Endothelial cell of umbilical vein (primary cell): ENCODE measurements at regions not wholly inside any gene's neighbourhood (a gene's known extent, or its start where the extent isn't known, plus 50 kb on each side); places are given as distances from the start of the nearest gene placed in this dataset.

Experiments used
- BruUV-seq: library from RNA; stranded (reverse); fragments of 400-500 nt; replicated peaks from 2 replicates; lab custom pipeline; 2021; lab: Mats Ljungman, UMichigan
- CTCF ChIA-PET: fragments of 300-600, 350-600 bp; sonication (Branson Sonifier 250); formaldehyde crosslinking; loops from one replicate; lab custom pipeline; 2021; ENCODE audit warnings: antibody characterized with exemption, inconsistent platforms; lab: Charles Lee
- POLR2A ChIA-PET: fragments of 300-600, 350-600 bp; sonication (Branson Sonifier 250); formaldehyde crosslinking; loops from one replicate; lab custom pipeline; 2021; ENCODE audit warnings: antibody characterized with exemption, inconsistent platforms; lab: Charles Lee
- DNase-seq: peaks from one replicate; pipeline ENCODE4 v3.0.0-alpha.2; 2011; ENCODE audit warnings: low read depth, low spot score
- FAIRE-seq: peaks from 2 replicates; lab custom pipeline; 2011; peaks lifted over from hg19 to GRCh38; lab: Jason Lieb, UNC
- H2AFZ ChIP-seq: 2 replicates; pipeline ENCODE4 v1.6.0; 2012; ENCODE audit warnings: low read depth, low read length, control low read depth, inconsistent platforms
- H3K27ac ChIP-seq: 2 replicates; pipeline ENCODE4 v1.5.1; 2011; ENCODE audit warnings: low read depth, mild to moderate bottlenecking, control low read depth, low read length, moderate library complexity; ENCODE audit not compliant: insufficient read depth
- H3K27me3 ChIP-seq, 2 experiments: 2 replicates each; pipeline versions ENCODE4 v1.6.0 to v1.6.1; 2011; ENCODE audit warnings: low read length in 2 of 2, mixed read lengths in 1 of 2; ENCODE audit not compliant: control insufficient read depth in 2 of 2, insufficient read depth in 2 of 2
- H3K36me3 ChIP-seq, 2 experiments: 2 replicates in 1 of 2; 3 replicates in 1 of 2; pipeline ENCODE4 v1.5.1; 2011; ENCODE audit warnings: low read length in 2 of 2, mild to moderate bottlenecking in 1 of 2, moderate library complexity in 1 of 2; ENCODE audit not compliant: control insufficient read depth in 2 of 2, insufficient read depth in 2 of 2; ENCODE audit errors: extremely low read depth in 1 of 2
- H3K4me1 ChIP-seq: 3 replicates; pipeline ENCODE4 v1.5.1; 2011; ENCODE audit warnings: mild to moderate bottlenecking, low read length; ENCODE audit not compliant: control insufficient read depth, insufficient read depth; ENCODE audit errors: extremely low read depth
- H3K4me2 ChIP-seq: 2 replicates; pipeline ENCODE4 v1.6.1; 2011; ENCODE audit warnings: low read length, control low read depth, mixed read lengths; ENCODE audit not compliant: insufficient read depth
- H3K4me3 ChIP-seq, 3 experiments: fragments of 200-600 bp in 1 of 3; sonication (generic), shearing (Covaris generic) in 1 of 3; replicated peaks in 1 of 3; 2 replicates each; pipeline ENCODE4 v1.5.1; 2011 to 2016; ENCODE audit warnings: control low read depth in 3 of 3, low read length in 3 of 3, mild to moderate bottlenecking in 2 of 3, inconsistent platforms in 1 of 3, low read depth in 1 of 3, moderate library complexity in 1 of 3; ENCODE audit not compliant: insufficient read depth in 1 of 3
- H3K79me2 ChIP-seq: 2 replicates; pipeline ENCODE4 v1.6.0; 2012; ENCODE audit warnings: low read length, inconsistent platforms; ENCODE audit not compliant: control insufficient read depth, insufficient read depth
- H3K9ac ChIP-seq: replicated peaks from 2 replicates; pipeline ENCODE3; 2011; ENCODE audit warnings: low read length, control low read depth; ENCODE audit not compliant: insufficient read depth; ENCODE audit errors: extremely low read depth
- H3K9me1 ChIP-seq: replicated peaks from 3 replicates; pipeline ENCODE4 v1.6.0; 2011; ENCODE audit warnings: mild to moderate bottlenecking, low read length; ENCODE audit not compliant: control insufficient read depth, insufficient read depth; ENCODE audit errors: extremely low read depth
- H3K9me3 ChIP-seq: replicated peaks from 2 replicates; pipeline ENCODE4 v1.5.1; 2012; ENCODE audit warnings: low read length, inconsistent platforms; ENCODE audit not compliant: control insufficient read depth, insufficient read depth
- H4K20me1 ChIP-seq: replicated peaks from 2 replicates; pipeline ENCODE3; 2011; ENCODE audit warnings: mild to moderate bottlenecking, low read length; ENCODE audit not compliant: control insufficient read depth, insufficient read depth; ENCODE audit errors: extremely low read depth
- EZH2 ChIP-seq: IDR thresholded peaks from 2 replicates; pipeline ENCODE4 v1.6.1; 2012; ENCODE audit warnings: borderline replicate concordance, low read depth, mild to moderate bottlenecking, moderate library complexity, low read length, inconsistent platforms; ENCODE audit not compliant: severe bottlenecking
- FOS ChIP-seq: IDR thresholded peaks from 2 replicates; pipeline ENCODE4 v1.6.1; 2011; ENCODE audit warnings: mild to moderate bottlenecking, low read length, moderate library complexity, borderline replicate concordance; ENCODE audit not compliant: insufficient read depth
- GATA2 ChIP-seq: IDR thresholded peaks from 2 replicates; pipeline ENCODE4 v1.7.0; 2011; ENCODE audit warnings: low read depth, mild to moderate bottlenecking, moderate library complexity, mixed read lengths, low read length; ENCODE audit not compliant: insufficient read length, insufficient read depth
- JUN ChIP-seq: IDR thresholded peaks from 2 replicates; pipeline ENCODE4 v1.6.1; 2011; ENCODE audit warnings: borderline replicate concordance, low read depth; ENCODE audit not compliant: insufficient read length, insufficient read depth
- MYC ChIP-seq: IDR thresholded peaks from one replicate; pipeline ENCODE4 v1.6.1; 2011; ENCODE audit warnings: mild to moderate bottlenecking, low read depth, low read length
- POLR2A ChIP-seq: IDR thresholded peaks from 2 replicates; pipeline ENCODE4 v1.6.1; 2012; ENCODE audit warnings: low read depth, mild to moderate bottlenecking, control low read depth, low read length
- POLR2AphosphoS5 ChIP-seq: IDR thresholded peaks from 2 replicates; pipeline ENCODE4 v1.6.1; 2012; ENCODE audit warnings: low read depth, mild to moderate bottlenecking, control low read depth, low read length, moderate library complexity; ENCODE audit not compliant: insufficient read depth
- dilution Hi-C: fragments of 300-500 bp; cut with MboI; formaldehyde crosslinking; loops from one replicate; pipeline ENCODE4 v1.15.0; 2019; ENCODE audit warnings: low sequenced_read_pairs; ENCODE audit not compliant: extremely low pct_ligation_motif_present
- intact Hi-C: fragments of 100-400 bp; cut with micrococcal nuclease; formaldehyde crosslinking; loops from one replicate; pipeline ENCODE4 v1.10.0; 2022
- TF ChIP-seq, protein P1 (sequence below), 2 donors: IDR thresholded peaks; 1 replicate in 1 of 2; 2 replicates in 1 of 2; pipeline ENCODE4 v1.5.1; 2011; ENCODE audit warnings: low read length in 2 of 2, mild to moderate bottlenecking in 2 of 2, moderate library complexity in 2 of 2, control low read depth in 1 of 2, inconsistent platforms in 1 of 2, low read depth in 1 of 2; ENCODE audit not compliant: insufficient read depth in 1 of 2; ENCODE audit errors: extremely low read depth in 1 of 2
- TF ChIP-seq, protein P2 (sequence below): IDR thresholded peaks from 2 replicates; pipeline ENCODE4 v1.6.1; 2011; ENCODE audit not compliant: insufficient read depth, insufficient read length

DNA sequence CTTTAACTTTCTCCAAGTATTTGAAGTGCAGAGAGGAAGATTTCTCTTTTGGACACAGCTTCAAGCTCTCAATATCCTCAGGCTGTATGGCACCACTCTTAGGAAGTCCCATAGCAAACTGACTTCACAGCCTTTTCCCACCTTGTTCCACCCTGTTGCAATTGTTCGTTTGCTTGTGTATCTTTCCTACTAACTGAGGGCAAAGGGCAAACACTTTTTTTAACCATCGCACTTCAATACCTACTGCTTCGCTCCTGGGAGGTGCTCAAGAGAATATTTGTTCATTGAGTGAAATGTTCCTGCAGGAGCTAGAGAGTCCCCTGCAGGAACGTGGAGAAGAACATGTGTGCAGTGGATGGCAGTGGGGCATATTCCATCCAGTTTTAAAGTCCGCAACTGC, 638.6 kb downstream of the BCOR start:
- H4K20me1 ChIP-seq, result no peaks in the 10 kb centered on the region
- intact Hi-C loops (no loop called here), dilution Hi-C loops (no loop called here)
- H3K27me3 ChIP-seq, result no peaks in the 10 kb centered on the region
- FAIRE-seq (no peak), DNase-seq (no peak)
- no peak for TF ChIP-seq POLR2A
- TF ChIP-seq GATA2, result no peak
- TF ChIP-seq, protein P1, sequence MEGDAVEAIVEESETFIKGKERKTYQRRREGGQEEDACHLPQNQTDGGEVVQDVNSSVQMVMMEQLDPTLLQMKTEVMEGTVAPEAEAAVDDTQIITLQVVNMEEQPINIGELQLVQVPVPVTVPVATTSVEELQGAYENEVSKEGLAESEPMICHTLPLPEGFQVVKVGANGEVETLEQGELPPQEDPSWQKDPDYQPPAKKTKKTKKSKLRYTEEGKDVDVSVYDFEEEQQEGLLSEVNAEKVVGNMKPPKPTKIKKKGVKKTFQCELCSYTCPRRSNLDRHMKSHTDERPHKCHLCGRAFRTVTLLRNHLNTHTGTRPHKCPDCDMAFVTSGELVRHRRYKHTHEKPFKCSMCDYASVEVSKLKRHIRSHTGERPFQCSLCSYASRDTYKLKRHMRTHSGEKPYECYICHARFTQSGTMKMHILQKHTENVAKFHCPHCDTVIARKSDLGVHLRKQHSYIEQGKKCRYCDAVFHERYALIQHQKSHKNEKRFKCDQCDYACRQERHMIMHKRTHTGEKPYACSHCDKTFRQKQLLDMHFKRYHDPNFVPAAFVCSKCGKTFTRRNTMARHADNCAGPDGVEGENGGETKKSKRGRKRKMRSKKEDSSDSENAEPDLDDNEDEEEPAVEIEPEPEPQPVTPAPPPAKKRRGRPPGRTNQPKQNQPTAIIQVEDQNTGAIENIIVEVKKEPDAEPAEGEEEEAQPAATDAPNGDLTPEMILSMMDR (IDR thresholded peaks at IDR 0.05; ENCODE audit: extremely low read depth in 1 of 2, insufficient read depth in 1 of 2, low read depth in 1 of 2, low read length in 2 of 2), result no peak
- no peak for TF ChIP-seq EZH2
- no peak for TF ChIP-seq FOS
- no peak for TF ChIP-seq MYC
- TF ChIP-seq JUN, result no peak
- no peak for TF ChIP-seq POLR2AphosphoS5
- TF ChIP-seq, protein P2, sequence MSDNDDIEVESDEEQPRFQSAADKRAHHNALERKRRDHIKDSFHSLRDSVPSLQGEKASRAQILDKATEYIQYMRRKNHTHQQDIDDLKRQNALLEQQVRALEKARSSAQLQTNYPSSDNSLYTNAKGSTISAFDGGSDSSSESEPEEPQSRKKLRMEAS, result no peak
- no peaks in the 10 kb centered on the region for H3K9me1 ChIP-seq
- no peak overlapping the region for H2AFZ ChIP-seq
- H3K4me1 ChIP-seq, result no peaks in the 10 kb centered on the region
- no peaks in the 10 kb centered on the region for H3K36me3 ChIP-seq
- H3K79me2 ChIP-seq, result no peaks in the 10 kb centered on the region
- H3K27ac ChIP-seq, result no peak overlapping the region
- H3K4me3 ChIP-seq, result no peak overlapping the region
- ChIA-PET CTCF (no interaction called here), POLR2A (no interaction called here)
- H3K9ac ChIP-seq, result no peak overlapping the region
- H3K4me2 ChIP-seq, result no peak overlapping the region
- no peaks in the 10 kb centered on the region for H3K9me3 ChIP-seq
- no TSS peak for BruUV-seq
